ENCODE measurements at regions not wholly inside any gene's neighbourhood (a gene's known extent, or its start where the extent isn't known, plus 50 kb on each side); places are given as distances from the start of the nearest gene placed in this dataset.
"Not testable (repeated sequence)": the region's sequence is repeated elsewhere in the genome, so short reads cannot be mapped to it uniquely, and the experiment has no call there.

DNA sequence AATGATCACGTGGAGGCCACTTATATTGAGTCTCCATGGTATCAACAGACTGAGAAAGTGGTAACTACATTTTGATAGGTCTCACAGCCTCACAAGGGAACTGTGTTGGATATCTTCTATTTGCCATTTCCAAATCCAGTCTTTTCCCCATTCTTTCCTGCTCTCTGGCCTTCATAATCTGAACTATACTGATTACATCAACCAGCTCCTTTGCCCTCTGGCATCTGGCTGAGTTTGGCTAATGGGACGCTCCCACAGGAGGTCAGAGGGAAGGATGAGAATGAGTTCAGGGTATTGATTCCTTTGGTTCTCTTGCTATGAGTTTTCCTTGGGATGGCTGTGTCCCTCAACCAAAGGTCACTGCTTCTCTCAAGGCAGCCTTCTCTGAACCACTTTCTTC, 152.6 kb downstream of the RTL9 start:
- no peak for DNase-seq (ENCODE audit: low read depth in 2 of 3, low spot score in 2 of 3)

DNA sequence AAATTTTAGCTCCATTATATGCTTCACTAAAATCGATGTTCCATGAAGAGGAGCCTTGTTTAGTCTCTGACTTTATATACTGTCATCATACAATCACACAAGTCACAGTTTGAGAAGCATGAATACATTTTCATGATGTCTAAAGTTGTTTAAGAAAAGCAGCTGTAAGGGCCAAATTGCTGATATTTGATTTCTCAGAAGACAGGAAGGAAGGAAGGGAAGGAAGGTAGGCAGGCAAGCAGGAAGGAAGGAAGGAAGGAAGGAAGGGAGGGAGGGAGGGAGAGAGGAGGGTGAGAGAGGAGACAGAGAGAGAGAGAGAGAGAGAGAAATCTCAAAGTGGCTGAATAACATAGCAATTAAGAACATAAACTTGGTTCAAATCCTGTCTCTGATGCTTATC, 153.7 kb downstream of the RTL9 start:
- DNase-seq (ENCODE audit: low read depth in 2 of 3, low spot score in 2 of 3) = no peak

DNA sequence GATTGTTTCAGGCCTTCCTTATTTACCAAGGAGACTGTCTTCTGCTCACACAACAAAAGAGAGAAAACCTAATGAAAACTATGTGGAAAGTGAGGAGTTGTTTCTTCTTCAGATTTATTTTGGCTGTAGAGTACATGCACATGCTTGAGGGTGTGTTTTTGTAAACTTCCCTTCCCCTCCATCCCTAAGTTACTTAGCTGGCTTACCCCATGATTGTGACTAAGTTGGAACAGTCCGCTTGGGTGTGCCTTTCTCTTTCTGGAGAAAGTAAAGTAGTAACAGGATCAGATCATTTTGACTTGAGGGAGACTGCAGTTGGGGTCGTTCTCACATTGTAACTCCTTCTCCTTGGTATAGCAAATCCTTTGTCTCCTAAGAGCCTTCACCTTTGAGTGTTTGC, 155.9 kb downstream of the RTL9 start:
- no peak for DNase-seq (ENCODE audit: low read depth in 2 of 3, low spot score in 2 of 3)

DNA sequence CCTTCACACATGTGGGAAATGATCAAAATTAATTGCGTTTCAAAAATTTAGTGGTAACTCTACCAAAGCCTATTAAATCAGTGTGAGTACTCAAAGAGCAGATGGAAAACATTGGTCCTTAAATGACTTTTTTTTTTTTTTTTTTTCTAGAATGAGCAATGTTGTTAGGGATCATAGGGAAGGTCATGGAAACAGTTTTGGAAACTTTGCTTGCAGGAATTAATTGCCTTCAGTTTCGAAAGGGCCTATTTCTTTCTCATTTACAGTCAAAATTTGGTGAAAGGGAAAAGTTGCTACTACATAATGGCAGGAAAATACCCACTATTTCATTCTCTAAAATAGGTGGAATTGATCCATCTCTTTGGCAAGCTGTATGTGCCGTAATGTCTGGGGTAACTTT, 160.9 kb downstream of the RTL9 start:
- no peak for DNase-seq (ENCODE audit: low read depth in 2 of 3, low spot score in 2 of 3)

DNA sequence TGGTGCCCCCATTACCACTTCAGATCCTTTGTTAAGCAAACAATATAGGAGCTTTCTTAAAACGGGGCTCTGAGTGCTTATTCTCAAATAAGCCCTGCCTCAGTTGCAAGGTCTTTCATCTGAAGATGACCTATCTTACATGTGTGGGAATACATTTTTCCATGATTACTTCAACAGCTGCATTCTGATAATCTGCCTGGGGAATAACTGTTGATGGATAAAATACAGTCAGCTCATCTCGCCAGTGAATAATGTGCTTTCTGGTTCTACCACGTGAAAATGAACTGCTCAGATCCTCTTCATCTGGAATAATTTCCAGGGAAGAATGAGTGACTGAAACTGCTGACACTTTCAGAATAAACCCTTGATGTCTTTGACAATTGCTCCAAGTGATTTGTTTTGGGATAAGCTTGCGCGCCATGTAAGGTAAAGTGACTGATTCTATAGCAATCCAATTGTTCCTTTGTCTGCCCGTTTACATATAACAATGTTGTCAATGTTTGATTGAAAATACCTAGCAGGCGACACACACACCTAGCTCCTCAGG, 161.3 kb downstream of the RTL9 start:
- no peak for DNase-seq (ENCODE audit: low read depth in 2 of 3, low spot score in 2 of 3)

DNA sequence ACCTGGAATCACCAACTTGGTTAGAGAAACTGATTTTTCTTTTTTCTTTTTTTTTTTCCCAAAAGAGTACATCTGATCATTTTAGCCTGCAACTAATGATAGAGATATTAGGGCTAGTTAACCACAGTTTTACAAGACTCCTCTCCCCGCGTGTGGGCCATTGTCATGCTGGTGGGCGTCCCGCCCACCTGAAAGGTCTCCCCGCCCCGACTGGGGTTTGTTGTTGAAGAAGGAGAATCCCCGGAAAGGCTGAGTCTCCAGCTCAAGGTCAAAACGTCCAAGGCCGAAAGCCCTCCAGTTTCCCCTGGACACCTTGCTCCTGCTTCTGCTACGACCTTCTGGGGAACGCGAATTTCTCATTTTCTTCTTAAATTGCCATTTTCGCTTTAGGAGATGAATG, 162.0 kb downstream of the RTL9 start:
- not testable (repeated sequence) for DNase-seq (ENCODE audit: low read depth in 2 of 3, low spot score in 2 of 3)

DNA sequence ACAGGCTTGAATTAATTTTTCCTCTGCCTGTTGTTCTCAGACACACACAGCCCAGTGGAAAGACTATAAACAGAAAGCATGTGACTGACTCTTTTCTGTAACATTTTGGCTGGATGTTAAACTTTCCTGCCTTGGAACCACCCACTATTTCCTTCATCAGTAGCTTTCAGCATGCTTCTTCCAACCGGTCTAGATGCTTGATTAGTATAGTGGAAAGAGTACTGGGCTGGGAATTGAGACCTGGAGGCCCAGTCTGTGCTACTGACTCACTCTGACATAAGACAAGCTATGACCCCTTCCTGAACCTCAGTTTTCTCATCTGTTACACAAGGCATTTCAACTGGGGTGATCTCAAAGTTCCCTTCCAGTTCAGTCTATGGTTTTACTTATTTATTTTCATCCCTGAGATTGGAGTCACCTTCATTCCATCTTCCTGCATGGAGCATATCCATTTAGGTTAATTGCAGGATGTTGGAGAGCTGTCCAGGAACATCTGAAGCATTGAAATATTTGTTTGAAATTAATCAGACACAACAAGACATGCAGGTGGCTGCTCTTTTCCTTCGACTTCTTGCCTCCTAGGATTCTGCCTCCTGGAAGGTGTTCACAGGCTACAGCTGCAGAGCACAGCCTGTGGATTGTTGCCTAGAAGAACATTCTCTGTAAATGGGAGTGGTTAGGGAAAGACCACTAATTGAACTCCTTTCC, 173.4 kb downstream of the RTL9 start:
- no peak for DNase-seq (ENCODE audit: low read depth in 2 of 3, low spot score in 2 of 3)

DNA sequence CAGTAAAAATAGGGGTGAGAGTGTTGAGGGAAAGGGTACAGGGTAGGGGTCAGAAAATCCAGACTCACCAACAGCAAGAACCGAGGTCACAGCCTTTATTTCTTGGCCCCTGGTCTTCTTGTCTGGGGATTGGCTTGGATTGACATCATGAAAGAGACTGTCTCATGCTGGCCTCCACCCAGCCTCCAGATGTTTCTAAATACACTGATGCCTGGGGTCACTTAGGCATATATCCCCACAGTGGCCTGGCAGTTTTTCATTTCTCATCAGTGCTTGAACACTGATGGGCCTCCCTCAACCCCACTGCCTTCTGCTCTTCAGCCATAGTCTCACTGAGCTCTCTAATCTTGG, 173.9 kb downstream of the RTL9 start:
- DNase-seq (ENCODE audit: low read depth in 2 of 3, low spot score in 2 of 3) = no peak

DNA sequence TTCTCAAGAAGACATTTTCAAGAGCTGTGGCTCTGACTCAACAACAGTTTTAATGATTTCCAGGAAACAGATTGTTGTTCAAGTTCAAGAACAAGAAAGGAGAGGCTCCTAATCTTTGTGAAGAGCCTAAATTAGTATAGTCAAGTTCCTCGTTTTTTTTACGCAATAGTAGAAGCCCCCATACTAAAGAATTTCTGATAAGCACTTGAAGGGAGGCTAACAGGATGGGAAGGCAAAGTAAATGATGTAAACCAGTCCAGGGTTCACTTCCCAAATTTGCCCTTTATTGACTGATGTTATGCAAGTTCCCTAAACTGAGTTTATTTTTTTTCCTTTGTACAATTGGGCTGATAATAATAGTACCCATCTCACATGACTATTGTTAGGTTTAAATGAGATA, 178.2 kb downstream of the RTL9 start:
- DNase-seq (ENCODE audit: low read depth in 2 of 3, low spot score in 2 of 3) = peak in 1 of 3 donors; percentile 0

DNA sequence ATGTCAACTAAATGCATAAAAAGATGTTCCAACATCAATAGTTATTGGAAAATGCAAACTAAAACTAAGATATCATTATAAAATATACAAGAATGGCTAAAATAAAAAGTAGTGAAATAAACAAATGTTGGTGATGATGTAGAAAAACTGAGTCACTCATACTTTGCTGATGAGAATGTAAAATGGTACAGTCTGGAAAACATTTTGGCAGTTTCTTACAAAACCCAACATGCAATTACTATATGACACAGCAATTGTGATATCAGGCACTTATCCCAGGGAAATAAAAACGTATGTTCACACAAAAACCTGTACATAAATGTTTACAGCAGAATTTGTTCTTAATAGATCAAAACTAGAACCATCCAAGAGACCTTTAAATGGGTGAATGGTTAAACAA, 182.6 kb downstream of the RTL9 start:
- no peak for DNase-seq (ENCODE audit: low read depth in 2 of 3, low spot score in 2 of 3)

DNA sequence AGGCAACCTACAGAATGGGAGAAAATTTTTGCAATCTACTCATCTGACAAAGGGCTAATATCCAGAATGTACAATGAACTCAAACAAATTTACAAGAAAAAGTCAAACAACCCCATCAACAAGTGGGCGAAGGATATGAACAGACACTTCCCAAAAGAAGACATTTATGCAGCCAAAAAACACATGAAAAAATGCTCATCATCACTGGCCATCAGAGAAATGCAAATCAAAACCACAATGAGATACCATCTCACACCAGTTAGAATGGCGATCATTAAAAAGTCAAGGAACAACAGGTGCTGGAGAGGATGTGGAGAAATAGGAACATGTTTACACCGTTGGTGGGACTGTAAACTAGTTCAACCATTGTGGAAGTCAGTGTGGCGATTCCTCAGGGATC, 192.2 kb downstream of the RTL9 start:
- not testable (repeated sequence) for DNase-seq (ENCODE audit: low read depth in 2 of 3, low spot score in 2 of 3)

DNA sequence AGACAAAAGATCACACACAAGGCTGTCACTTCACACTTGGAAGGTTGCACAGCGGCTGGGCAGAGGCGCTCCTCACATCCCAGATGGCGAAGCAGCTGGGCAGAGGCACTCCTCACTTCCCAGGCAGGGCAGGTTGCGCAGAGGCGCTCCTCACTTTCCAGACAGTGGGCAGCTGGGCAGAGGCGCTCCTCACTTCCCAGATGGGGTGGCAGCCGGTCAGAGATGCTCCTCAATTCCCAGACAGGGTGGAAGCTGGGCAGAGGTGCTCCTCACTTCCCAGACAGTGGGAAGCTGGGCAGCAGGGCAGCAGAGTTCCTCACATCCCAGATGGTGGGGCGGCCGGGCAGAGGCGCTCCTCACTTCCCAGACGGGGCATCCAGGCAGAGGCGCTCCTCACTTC, 199.2 kb downstream of the RTL9 start:
- DNase-seq (ENCODE audit: low read depth in 2 of 3, low spot score in 2 of 3) = no peak

DNA sequence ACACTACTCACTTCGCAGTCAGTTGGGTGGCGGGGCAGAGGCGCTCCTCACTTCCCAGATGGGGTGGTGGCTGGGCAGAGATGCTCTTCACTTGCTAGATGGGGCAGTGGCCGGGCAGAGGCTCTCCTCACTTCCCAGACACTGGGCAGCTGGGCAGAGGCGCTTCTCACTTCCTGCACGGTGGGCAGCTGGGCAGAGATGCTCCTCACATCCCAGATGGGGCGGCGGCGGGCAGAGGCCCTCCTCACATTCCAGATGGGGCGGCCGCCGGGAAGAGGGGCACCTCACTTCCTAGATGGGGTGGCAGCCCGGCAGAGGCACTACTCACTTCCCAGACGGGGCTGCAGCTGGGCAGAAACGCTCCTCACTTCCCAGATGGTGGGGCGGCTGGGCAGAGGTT, 199.8 kb downstream of the RTL9 start:
- no peak for DNase-seq (ENCODE audit: low read depth in 2 of 3, low spot score in 2 of 3)

DNA sequence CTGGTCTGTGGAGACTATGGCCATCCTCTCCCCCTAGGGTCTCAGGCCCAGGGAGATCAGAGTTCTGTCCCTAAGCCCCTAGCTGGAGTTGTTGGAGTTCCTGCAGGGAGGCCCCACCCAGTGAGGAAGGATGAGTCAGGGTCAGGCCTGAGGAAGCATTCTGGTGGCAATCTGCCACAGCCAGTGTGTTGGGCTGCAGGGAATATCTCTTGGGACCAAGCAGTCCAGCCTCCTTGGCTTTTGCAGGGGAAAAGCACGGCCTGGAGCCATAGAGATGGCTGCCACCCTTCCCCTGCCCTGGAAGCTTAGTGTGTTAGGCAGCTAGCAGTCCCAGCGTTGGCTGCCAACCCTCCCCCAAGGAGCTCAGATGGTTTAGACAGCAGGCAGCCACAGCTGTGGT, 202.4 kb downstream of the RTL9 start:
- no peak for DNase-seq (ENCODE audit: low read depth in 2 of 3, low spot score in 2 of 3)

DNA sequence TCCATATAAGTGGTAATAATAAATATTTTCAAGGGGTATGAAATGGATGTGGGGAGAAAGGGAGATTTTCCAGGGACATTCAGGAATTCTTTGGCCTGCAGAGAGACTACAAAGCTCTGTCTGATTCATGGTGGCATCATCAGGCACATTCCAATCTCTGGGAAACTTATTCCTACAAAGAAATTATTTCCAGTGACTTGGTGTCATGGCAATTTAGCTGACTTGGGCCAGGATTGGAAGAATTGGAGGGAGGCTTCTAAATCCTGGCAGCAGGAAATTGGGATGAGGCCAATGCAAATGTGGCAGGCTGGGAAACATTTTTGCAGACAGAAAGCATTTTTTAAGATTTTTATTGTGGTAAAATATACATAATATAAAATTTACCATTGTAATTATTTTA, 204.6 kb downstream of the RTL9 start:
- DNase-seq (ENCODE audit: low read depth in 2 of 3, low spot score in 2 of 3) = no peak

DNA sequence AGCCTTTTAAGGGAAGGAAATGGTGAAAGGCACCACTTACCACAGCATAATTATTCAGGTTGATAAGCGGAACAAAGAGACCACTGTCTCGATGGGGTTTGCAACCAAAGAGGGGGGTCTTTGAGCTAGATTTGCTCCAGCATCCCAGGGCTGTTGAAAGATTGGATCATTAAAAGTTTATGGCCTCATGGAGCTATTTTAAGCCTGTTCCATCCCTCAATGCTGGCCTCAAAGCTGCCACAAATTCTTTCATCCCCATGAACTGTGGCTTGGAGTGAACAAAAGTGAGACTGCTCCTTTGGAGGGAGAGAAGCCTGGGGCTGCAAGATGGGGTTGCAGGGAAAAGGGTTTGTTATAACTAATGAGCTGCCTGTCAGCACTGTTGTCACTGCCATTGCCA, 209.8 kb downstream of the RTL9 start:
- no peak for DNase-seq (ENCODE audit: low read depth in 2 of 3, low spot score in 2 of 3)

DNA sequence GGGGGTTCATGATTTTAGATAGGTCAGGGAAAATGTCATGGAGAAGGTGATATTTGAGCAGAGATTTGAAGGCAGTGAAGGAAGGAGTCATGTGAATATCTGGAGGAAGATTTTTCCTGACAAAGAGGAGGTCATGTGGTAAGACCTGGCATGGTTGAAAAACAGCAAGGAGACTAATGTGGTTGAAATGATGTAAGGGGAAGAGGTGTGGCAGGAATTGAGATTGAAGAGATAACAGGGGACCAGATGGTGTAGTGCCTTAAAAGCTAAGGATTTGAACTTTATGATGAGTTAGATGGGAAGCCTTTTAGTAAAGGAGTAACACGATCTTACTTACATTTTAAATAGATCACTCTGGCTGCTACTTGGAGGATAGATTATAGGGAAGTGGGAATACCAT, 210.9 kb downstream of the RTL9 start:
- peak in 2 of 3 donors; percentile 11 to 18 for DNase-seq (ENCODE audit: low read depth in 2 of 3, low spot score in 2 of 3)

DNA sequence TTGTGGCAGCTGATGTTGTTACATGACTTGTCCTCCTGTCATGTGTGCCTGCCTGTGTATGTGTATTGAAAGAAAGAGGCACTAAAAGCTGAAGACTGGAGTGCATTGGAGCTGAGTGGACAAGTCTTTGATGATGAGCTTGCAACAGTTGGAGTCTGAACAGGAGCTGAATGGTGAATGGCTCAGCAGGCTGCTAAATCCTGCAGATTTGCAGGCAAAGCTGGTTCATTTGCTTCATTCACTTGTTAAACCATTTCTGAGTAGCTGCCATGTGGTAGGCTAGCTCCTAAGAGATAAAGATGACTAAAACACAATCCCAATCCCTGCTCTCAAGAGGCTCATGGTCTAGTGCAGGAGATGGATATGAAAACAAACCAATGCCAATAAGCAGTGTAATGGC, 217.3 kb downstream of the CHRDL1 start:
- no peak for DNase-seq (ENCODE audit: low read depth in 2 of 3, low spot score in 2 of 3)

DNA sequence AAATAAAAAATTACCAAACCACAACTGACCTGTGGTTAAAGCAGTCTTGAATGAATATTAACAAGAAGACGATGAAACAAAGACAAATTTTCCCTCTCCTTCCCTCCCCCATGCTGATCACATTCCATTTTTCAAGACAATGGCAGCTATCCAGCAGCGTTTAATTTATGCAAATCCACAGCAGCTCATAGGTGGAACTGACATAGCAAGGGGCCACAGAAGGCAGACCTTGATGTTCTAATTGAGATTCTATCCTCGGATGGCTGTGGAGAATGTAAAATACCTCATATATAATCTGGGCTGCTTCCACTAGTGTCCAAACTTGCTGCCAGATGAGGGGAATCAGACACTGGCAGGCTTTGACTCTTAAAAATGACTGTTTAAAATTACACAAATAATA, 211.5 kb downstream of the CHRDL1 start:
- DNase-seq (ENCODE audit: low read depth in 2 of 3, low spot score in 2 of 3) = no peak

DNA sequence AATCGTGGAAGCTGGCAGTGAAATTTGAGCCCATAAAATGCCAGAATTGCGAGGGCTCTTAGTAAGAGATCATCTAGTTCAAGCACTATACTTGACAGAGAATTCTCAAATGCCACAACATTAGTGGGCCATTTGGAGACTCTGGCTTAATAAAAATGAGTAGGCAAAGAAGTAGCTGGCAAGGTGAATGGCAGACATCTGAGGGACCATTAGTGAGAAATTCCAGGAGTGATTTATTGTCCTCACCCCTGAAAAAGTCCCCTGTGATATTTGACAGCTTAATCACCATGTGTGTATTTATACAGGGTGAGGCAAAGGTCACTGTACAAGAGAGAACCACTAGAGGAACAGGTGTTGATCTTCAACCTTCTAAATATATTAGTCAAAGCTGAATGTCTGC, 207.5 kb downstream of the CHRDL1 start:
- DNase-seq (ENCODE audit: low read depth in 2 of 3, low spot score in 2 of 3) = no peak

DNA sequence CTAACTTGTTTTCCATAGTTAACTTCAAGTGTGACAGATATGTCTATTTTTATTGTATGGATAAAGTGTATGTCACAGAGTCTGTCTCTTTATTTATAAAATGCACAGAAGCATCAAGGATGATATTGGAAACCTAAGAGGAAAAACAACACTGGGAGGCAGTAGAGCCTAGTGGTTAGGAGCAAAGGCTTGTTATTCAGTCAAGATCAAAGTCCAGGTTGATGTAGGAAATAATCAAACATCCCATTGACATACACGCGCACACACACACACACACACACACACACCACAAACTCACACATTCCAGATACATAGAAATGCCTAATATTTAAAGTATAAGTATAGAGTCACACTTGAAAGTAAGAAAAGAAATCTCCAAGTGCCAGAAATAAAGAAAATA, 206.8 kb downstream of the CHRDL1 start:
- no peak for DNase-seq (ENCODE audit: low read depth in 2 of 3, low spot score in 2 of 3)

DNA sequence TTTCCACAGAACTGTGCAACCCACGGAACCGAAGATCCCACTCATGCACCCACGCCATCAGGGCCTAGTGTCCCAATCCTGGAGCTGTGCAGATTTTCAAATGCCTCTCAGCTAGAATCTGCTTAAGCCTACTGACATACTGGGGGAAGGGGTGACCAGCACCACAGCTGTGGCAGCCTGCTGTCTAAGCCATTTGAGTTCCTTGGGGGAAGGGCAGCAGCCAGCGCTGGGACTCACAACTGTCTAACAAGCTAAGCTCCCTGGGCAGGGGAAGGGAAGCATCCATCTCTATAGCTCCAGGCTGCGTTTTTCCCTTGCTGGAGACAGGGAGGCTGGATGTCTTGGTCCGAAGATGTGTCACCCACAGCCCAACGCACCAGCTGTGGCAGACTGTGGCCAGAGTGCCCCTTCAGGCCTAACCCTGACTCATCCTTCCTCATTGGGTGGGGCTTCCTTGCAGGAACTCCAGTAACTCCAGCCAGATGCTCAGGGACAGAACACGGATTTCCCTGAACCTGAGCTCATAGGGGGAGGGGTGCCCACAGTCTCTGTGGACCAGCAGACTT, 194.8 kb downstream of the CHRDL1 start:
- DNase-seq (ENCODE audit: low read depth in 2 of 3, low spot score in 2 of 3) = no peak

DNA sequence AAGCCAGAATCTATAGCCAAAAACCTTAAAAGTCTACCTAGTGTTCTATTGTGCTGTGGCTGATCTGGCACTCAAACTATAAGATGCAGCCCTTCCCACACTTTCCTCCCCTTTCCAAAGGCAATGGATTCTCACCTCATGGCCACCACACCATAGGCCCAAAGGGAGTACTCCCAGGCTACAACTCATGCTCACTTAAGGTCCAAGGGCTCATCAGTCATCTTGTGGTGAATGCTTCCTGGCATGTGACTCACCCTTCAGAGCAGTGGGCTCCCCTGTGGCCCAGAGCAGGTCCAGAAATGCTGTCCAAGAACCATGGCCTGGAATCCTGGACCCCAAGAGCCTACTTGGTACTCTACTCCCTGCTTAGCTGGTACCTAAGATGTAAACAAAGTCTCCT, 181.0 kb downstream of the CHRDL1 start:
- no peak for DNase-seq (ENCODE audit: low read depth in 2 of 3, low spot score in 2 of 3)
